ENCODE measurements at regions not wholly inside any gene's neighbourhood (a gene's known extent, or its start where the extent isn't known, plus 50 kb on each side); places are given as distances from the start of the nearest gene placed in this dataset.

DNA sequence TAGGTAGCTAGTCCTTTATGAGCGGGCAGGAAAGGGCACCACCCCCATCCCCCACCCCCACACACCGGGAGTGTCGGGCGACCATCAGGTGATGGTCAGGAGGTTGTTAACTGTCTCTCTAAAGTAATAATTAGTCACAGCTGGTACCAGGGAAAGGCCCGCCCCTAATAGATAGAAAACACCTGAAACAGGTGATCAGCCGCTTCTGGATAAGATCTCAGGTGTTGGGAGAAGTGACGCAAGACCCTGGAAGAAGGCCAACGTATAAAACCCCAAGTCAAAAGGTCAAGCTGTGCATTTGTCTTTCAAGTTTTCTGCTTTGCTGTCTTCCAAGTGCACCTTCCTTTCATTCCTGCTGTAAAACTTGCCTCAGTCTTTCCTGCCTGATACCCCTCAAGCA is 59.6 kb upstream of the LINC00305 start:
- DNase-seq (no peak), ATAC-seq (ENCODE audit: low read depth) (no peak)
- intact Hi-C loops (cut with micrococcal nuclease) = no loop called here
- ChIA-PET CTCF (no interaction called here), POLR2A (no interaction called here)
- H3K27ac Mint-ChIP-seq = no peak overlapping the region
- no peaks in the 10 kb centered on the region for H3K36me3 Mint-ChIP-seq (ENCODE audit: low read depth)
- no peak overlapping the region for H3K4me3 Mint-ChIP-seq
- no peaks in the 10 kb centered on the region for H3K9me3 Mint-ChIP-seq
- H3K4me1 Mint-ChIP-seq = peaks cover 7% of the 10 kb centered on the region
- TF ChIP-seq, protein P1, sequence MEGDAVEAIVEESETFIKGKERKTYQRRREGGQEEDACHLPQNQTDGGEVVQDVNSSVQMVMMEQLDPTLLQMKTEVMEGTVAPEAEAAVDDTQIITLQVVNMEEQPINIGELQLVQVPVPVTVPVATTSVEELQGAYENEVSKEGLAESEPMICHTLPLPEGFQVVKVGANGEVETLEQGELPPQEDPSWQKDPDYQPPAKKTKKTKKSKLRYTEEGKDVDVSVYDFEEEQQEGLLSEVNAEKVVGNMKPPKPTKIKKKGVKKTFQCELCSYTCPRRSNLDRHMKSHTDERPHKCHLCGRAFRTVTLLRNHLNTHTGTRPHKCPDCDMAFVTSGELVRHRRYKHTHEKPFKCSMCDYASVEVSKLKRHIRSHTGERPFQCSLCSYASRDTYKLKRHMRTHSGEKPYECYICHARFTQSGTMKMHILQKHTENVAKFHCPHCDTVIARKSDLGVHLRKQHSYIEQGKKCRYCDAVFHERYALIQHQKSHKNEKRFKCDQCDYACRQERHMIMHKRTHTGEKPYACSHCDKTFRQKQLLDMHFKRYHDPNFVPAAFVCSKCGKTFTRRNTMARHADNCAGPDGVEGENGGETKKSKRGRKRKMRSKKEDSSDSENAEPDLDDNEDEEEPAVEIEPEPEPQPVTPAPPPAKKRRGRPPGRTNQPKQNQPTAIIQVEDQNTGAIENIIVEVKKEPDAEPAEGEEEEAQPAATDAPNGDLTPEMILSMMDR (IDR thresholded peaks at IDR 0.05) = no peak
- no peaks in the 10 kb centered on the region for H3K27me3 Mint-ChIP-seq

- no peak overlapping the region for H3K27ac Mint-ChIP-seq
- no peaks in the 10 kb centered on the region for H3K9me3 Mint-ChIP-seq
- peak overlapping the region; percentile 16 for H3K4me3 Mint-ChIP-seq
- ChIA-PET POLR2A (no interaction called here), CTCF (no interaction called here)
- no peaks in the 10 kb centered on the region for H3K27me3 Mint-ChIP-seq
- no peaks in the 10 kb centered on the region for H3K36me3 Mint-ChIP-seq (ENCODE audit: low read depth)
- peaks cover 7% of the 10 kb centered on the region for H3K4me1 Mint-ChIP-seq
- intact Hi-C loops (cut with micrococcal nuclease) = no loop called here
- TF ChIP-seq, protein P1 (IDR thresholded peaks at IDR 0.05) = no peak
- no peak for ATAC-seq (ENCODE audit: low read depth)
- no peak for DNase-seq
These were observed 58.9 kb upstream of the LINC00305 start for GRCh38 chr18:64207820-64208219.

- no peak for ATAC-seq (ENCODE audit: low read depth)
- intact Hi-C loops (cut with micrococcal nuclease) = no loop called here
- TF ChIP-seq, protein P1 (IDR thresholded peaks at IDR 0.05) = no peak
- ChIA-PET POLR2A (no interaction called here), CTCF (no interaction called here)
- DNase-seq = no peak
- Mint-ChIP-seq H3K27ac (no peak overlapping the region), H3K9me3 (no peaks in the 10 kb centered on the region), H3K4me3 (no peak overlapping the region), H3K27me3 (no peaks in the 10 kb centered on the region), H3K36me3 (ENCODE audit: low read depth) (no peaks in the 10 kb centered on the region), H3K4me1 (peaks cover 7% of the 10 kb centered on the region)
These were observed 54.4 kb upstream of the LINC00305 start for GRCh38 chr18:64203295-64203694.

DNA sequence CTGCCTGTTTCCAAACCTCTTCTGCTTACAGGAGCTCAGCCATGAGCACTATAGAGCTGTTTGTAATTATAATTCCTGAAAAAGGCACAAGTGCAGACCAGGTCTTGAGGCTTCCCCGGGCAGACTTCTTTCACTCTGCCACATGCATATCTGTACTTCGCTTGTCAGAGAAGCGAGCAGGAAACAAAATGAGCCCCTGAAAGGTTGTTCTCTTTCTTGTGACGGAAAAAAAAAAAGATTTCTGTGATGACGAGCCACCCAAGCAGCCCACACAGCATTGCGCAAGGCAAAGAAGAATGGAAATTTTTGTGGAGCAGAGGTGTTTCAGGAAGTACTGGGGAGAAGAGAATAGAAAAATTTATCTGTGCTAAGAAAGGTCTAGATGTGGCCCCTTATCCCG is 54.0 kb upstream of the LINC00305 start:
- TF ChIP-seq, protein P1 (IDR thresholded peaks at IDR 0.05) = no peak
- ChIA-PET POLR2A (no interaction called here), CTCF (no interaction called here)
- ATAC-seq (ENCODE audit: low read depth) (no peak), DNase-seq (no peak)
- H3K36me3 Mint-ChIP-seq (ENCODE audit: low read depth) = no peaks in the 10 kb centered on the region
- no peak overlapping the region for H3K27ac Mint-ChIP-seq
- H3K9me3 Mint-ChIP-seq = no peaks in the 10 kb centered on the region
- no peak overlapping the region for H3K4me3 Mint-ChIP-seq
- intact Hi-C loops (cut with micrococcal nuclease) = no loop called here
- H3K4me1 Mint-ChIP-seq = peaks cover 4% of the 10 kb centered on the region
- no peaks in the 10 kb centered on the region for H3K27me3 Mint-ChIP-seq

DNA sequence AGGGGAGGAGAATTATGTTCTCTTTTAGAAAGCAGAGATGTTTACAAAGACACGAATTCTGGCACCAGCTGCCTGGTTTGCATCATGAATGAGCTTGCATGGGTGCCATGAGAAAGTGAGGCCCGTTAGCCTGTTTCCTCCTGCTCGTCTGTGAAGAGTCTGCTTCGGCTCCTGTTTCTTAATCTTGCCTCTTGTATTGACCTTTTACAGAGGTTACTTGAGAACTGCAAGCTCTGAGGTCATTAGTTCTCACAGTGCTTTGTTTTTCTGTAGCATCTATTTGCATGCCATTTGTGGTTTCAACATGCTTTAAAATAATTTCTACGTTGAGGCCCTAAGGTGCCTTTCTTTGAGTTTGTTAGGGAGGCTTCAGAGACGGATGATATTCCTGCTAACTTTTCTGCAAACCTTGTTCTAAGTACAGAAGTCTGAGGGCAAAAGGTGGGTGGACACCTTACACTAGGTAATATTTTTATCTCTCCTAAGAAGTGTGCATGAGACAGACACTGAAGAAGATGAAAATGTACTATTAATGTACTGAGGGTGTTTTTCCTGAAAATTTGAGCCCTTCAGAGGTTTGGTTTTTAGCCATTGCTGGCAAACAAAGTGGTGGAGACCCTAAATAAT is 53.4 kb upstream of the LINC00305 start:
- intact Hi-C loops (cut with micrococcal nuclease) = no loop called here
- Mint-ChIP-seq H3K27me3 (no peaks in the 10 kb centered on the region), H3K36me3 (ENCODE audit: low read depth) (no peaks in the 10 kb centered on the region), H3K4me1 (no peaks in the 10 kb centered on the region), H3K9me3 (no peaks in the 10 kb centered on the region), H3K4me3 (no peak overlapping the region), H3K27ac (no peak overlapping the region)
- no peak for DNase-seq
- ChIA-PET CTCF (no interaction called here), POLR2A (no interaction called here)
- TF ChIP-seq, protein P1 (IDR thresholded peaks at IDR 0.05) = no peak
- ATAC-seq (ENCODE audit: low read depth) = no peak
